PC-9 (cell line): ENCODE measurements at regions not wholly inside any gene's neighbourhood (a gene's known extent, or its start where the extent isn't known, plus 50 kb on each side); places are given as distances from the start of the nearest gene placed in this dataset.

Experiments used
- CTCF ChIP-seq: fragments of 200-600 bp; sonication (generic); conservative IDR thresholded peaks from 2 replicates; pipeline ENCODE4 v1.6.1; 2017; ENCODE audit warnings: mixed run types, antibody characterized with exemption, mild to moderate bottlenecking, moderate library complexity
- EZH2 ChIP-seq: fragments of 200-600 bp; sonication (generic); IDR thresholded peaks from 2 replicates; pipeline ENCODE4 v1.8.0; 2017; ENCODE audit warnings: antibody characterized with exemption, low read depth

GRCh38 chr2:184402381-184402780, 195.9 kb upstream of the ZNF804A start:
- TF ChIP-seq CTCF (no peak), EZH2 (no peak)
